22Rv1 (cell line): ENCODE measurements at regions not wholly inside any gene's neighbourhood (a gene's known extent, or its start where the extent isn't known, plus 50 kb on each side); places are given as distances from the start of the nearest gene placed in this dataset.

Experiments
- H3K27ac ChIP-seq: fragments of 450-650 bp; 2 replicates; pipeline ENCODE4 v1.5.1; 2017
- CTCF ChIP-seq: fragments of 450-650 bp; IDR thresholded peaks from 2 replicates; pipeline ENCODE4 v1.5.1; 2017; ENCODE audit warnings: mild to moderate bottlenecking
- ZFX ChIP-seq: fragments of 450-650 bp; IDR thresholded peaks from 2 replicates; pipeline ENCODE4 v1.6.1; 2017; ENCODE audit warnings: antibody characterized with exemption, borderline replicate concordance

DNA sequence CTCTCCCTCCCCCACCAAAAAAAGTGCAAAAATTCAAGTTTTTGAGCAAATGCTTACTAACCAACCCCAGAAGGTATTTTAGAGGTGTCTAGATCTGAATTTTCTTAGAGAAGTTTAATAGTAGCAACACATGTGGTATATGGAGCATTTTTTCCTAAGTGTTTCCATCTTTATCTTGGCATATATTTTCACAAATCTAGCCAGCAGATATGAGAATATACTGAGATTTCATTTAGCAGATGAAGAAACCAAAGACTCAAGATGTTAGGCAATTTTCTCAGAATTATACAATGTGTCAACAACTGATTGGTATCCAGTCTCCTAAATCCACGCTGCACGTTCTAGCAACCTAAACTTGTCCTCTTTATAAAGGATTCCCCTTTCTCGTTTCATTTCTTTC, 245.5 kb upstream of the CXXC4 start:
- TF ChIP-seq CTCF (no peak), ZFX (no peak)
- H3K27ac ChIP-seq: no peak overlapping the region

GRCh38 chr4:104743215-104743653, 248.5 kb upstream of the CXXC4 start:
- no peak for TF ChIP-seq CTCF
- TF ChIP-seq ZFX: no peak
- H3K27ac ChIP-seq: no peak overlapping the region

- H3K27ac ChIP-seq: no peak overlapping the region
Measured at GRCh38 chr4:104747635-104748034, 252.9 kb upstream of the CXXC4 start.

GRCh38 chr4:104749062-104749461, 254.4 kb upstream of the CXXC4 start:
- no peak overlapping the region for H3K27ac ChIP-seq
- TF ChIP-seq CTCF (no peak), ZFX (no peak)

More at GRCh38 chr4:104747635-104748034, 252.9 kb upstream of the CXXC4 start:
- TF ChIP-seq CTCF (no peak), ZFX (no peak)

GRCh38 chr4:104750008-104750407, 255.3 kb upstream of the CXXC4 start:
- no peak overlapping the region for H3K27ac ChIP-seq
- no peak for TF ChIP-seq ZFX
- TF ChIP-seq CTCF: no peak

DNA sequence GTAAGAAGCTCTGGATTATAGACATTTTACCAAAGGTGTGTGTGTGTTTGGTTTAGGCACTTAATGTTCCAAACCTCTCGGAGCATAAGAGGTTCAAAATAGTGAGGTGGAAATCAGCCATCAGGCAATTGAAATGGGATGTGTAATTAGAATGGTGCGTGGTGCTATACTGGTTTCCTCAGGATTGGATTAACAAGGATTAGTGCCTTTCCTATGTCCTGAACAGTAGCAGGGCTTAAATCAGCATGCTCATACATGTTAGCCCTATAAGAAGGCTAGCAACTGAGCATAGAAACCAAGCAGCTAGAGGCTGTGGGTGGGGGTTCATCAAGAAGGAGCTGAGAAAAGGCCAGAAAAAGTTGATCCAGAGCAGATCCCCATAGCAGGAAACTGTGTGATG, 256.8 kb upstream of the CXXC4 start:
- H3K27ac ChIP-seq: no peak overlapping the region
- TF ChIP-seq ZFX (no peak), CTCF (no peak)

DNA sequence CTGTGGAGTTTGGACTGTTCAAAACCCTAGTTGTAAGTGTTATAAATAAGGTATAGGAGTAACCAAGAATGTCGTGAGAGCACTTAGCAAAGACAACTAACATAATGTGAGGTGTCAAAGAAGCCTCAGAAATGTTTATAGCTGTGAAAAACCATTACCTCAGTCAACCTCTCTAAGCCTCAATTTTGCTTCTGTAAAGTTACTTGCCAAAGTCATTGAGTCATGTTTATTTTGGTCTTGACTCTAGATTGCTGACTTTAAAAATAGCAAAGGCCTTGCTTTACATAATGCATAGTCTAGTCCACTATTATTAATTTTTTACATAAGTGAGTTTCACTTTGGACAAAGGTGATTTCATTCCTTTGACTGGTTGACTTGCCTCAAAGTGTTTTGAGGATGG, 257.6 kb upstream of the CXXC4 start:
- TF ChIP-seq ZFX (no peak), CTCF (no peak)
- no peak overlapping the region for H3K27ac ChIP-seq
